Smooth muscle cell (in vitro differentiated cells): ENCODE measurements at regions not wholly inside any gene's neighbourhood (a gene's known extent, or its start where the extent isn't known, plus 50 kb on each side); places are given as distances from the start of the nearest gene placed in this dataset.

Source experiments
- DNase-seq: peaks from one replicate; lab custom pipeline; 2025; ENCODE audit not compliant: unreplicated experiment; lab: John Stamatoyannopoulos, UW
- H2AFZ ChIP-seq: fragments of 200-600 bp; sonication (generic); 2 replicates; pipeline ENCODE4 v1.6.0; 2016; ENCODE audit warnings: antibody characterized with exemption, low read depth, mild to moderate bottlenecking
- H3F3A ChIP-seq: fragments of 200-600 bp; sonication (generic); 2 replicates; pipeline ENCODE4 v1.6.0; 2017; ENCODE audit warnings: antibody characterized with exemption, low read depth
- H3K27ac ChIP-seq: fragments of 200-600 bp; sonication (generic); 2 replicates; pipeline ENCODE4 v1.5.1; 2016; ENCODE audit warnings: low read depth, mild to moderate bottlenecking
- H3K27me3 ChIP-seq: fragments of 200-600 bp; sonication (generic); 2 replicates; pipeline ENCODE4 v1.6.1; 2016; ENCODE audit warnings: low read depth, mild to moderate bottlenecking
- H3K36me3 ChIP-seq: fragments of 200-600 bp; sonication (generic); 2 replicates; pipeline ENCODE4 v1.5.1; 2016; ENCODE audit warnings: low read depth
- H3K4me1 ChIP-seq: fragments of 200-600 bp; sonication (generic); 2 replicates; pipeline ENCODE4 v1.5.1; 2016; ENCODE audit warnings: low read depth
- H3K4me2 ChIP-seq: fragments of 200-600 bp; sonication (generic); 2 replicates; pipeline ENCODE4 v1.6.0; 2016; ENCODE audit warnings: mild to moderate bottlenecking
- H3K4me3 ChIP-seq: fragments of 200-600 bp; sonication (generic); 2 replicates; pipeline ENCODE4 v1.5.1; 2016; ENCODE audit warnings: mild to moderate bottlenecking
- H3K79me2 ChIP-seq: fragments of 200-600 bp; sonication (generic); 2 replicates; pipeline ENCODE4 v1.6.0; 2016; ENCODE audit warnings: low read depth, mild to moderate bottlenecking
- H3K9ac ChIP-seq: fragments of 200-600 bp; sonication (generic); 2 replicates; pipeline ENCODE4 v1.6.0; 2016; ENCODE audit warnings: low read depth
- H3K9me3 ChIP-seq: fragments of 200-600 bp; sonication (generic); replicated peaks from 2 replicates; pipeline ENCODE4 v1.5.1; 2016; ENCODE audit warnings: low read depth
- H4K20me1 ChIP-seq: fragments of 200-600 bp; sonication (generic); 2 replicates; pipeline ENCODE4 v1.6.0; 2016; ENCODE audit warnings: low read depth
- CTCF ChIP-seq: fragments of 200-600 bp; sonication (generic); IDR thresholded peaks from 2 replicates; pipeline ENCODE4 v1.5.1; 2017; ENCODE audit warnings: borderline replicate concordance, mild to moderate bottlenecking, antibody characterized with exemption; ENCODE audit not compliant: insufficient read depth, poor library complexity, severe bottlenecking
- WGBS: methylation state at CpG from one replicate; pipeline ENCODE4 v1.1.7; 2016; ENCODE audit warnings: low lambda C conversion rate; 5-methylcytosine and 5-hydroxymethylcytosine counted together

- Histone ChIP-seq H3K9ac (no peak overlapping the region), H3K27me3 (peaks cover 3% of the 10 kb centered on the region), H3F3A (no peaks in the 10 kb centered on the region), H3K4me3 (no peak overlapping the region), H3K36me3 (no peaks in the 10 kb centered on the region), H2AFZ (no peak overlapping the region), H3K4me1 (no peaks in the 10 kb centered on the region), H3K27ac (no peak overlapping the region), H4K20me1 (no peaks in the 10 kb centered on the region), H3K9me3 (no peaks in the 10 kb centered on the region), H3K79me2 (no peaks in the 10 kb centered on the region), H3K4me2 (peak overlapping the region; percentile 74)
- TF ChIP-seq CTCF, result no peak
- no peak for DNase-seq
- WGBS, result 91% methylated on average over 26 of the region's 29 CpGs
Observed at GRCh38 chr4:1512051-1512737, 106.0 kb upstream of the NKX1-1 start.

- no peaks in the 10 kb centered on the region for H3K9me3 ChIP-seq
- 92% methylated on average over 20 of the region's 22 CpGs for WGBS
- no peak overlapping the region for H3K4me3 ChIP-seq
- no peaks in the 10 kb centered on the region for H3K4me1 ChIP-seq
- H3K4me2 ChIP-seq, result no peak overlapping the region
- no peak overlapping the region for H3K9ac ChIP-seq
- TF ChIP-seq CTCF, result no peak
- H3F3A ChIP-seq, result no peaks in the 10 kb centered on the region
- no peak overlapping the region for H2AFZ ChIP-seq
- H4K20me1 ChIP-seq, result no peaks in the 10 kb centered on the region
- H3K79me2 ChIP-seq, result no peaks in the 10 kb centered on the region
- H3K27ac ChIP-seq, result no peak overlapping the region
- peaks cover 3% of the 10 kb centered on the region for H3K27me3 ChIP-seq
- DNase-seq, result no peak
- no peaks in the 10 kb centered on the region for H3K36me3 ChIP-seq
Observed at GRCh38 chr4:1511441-1512041, 105.3 kb upstream of the NKX1-1 start.

- 94% methylated on average over 15 of the region's 15 CpGs for WGBS
- DNase-seq, result no peak
- Histone ChIP-seq H3F3A (no peaks in the 10 kb centered on the region), H4K20me1 (no peaks in the 10 kb centered on the region), H3K27ac (no peak overlapping the region), H3K36me3 (no peaks in the 10 kb centered on the region), H3K4me3 (no peak overlapping the region), H3K4me1 (no peaks in the 10 kb centered on the region), H3K9ac (no peak overlapping the region), H2AFZ (no peak overlapping the region), H3K9me3 (no peaks in the 10 kb centered on the region), H3K4me2 (no peak overlapping the region), H3K27me3 (peaks cover 3% of the 10 kb centered on the region), H3K79me2 (no peaks in the 10 kb centered on the region)
- no peak for TF ChIP-seq CTCF
Observed at GRCh38 chr4:1510931-1511330, 104.7 kb upstream of the NKX1-1 start.

GRCh38 chr4:1509366-1509765 is 103.1 kb upstream of the NKX1-1 start:
- no peaks in the 10 kb centered on the region for H3K79me2 ChIP-seq
- peaks cover 3% of the 10 kb centered on the region for H3K27me3 ChIP-seq
- no peaks in the 10 kb centered on the region for H3K36me3 ChIP-seq
- no peak for DNase-seq
- no peak overlapping the region for H3K4me2 ChIP-seq
- no peak for TF ChIP-seq CTCF
- no peak overlapping the region for H3K9ac ChIP-seq
- no peaks in the 10 kb centered on the region for H3F3A ChIP-seq
- no peak overlapping the region for H3K27ac ChIP-seq
- H2AFZ ChIP-seq, result no peak overlapping the region
- H3K4me1 ChIP-seq, result no peaks in the 10 kb centered on the region
- no peak overlapping the region for H3K4me3 ChIP-seq
- 81% methylated on average over 9 of the region's 9 CpGs for WGBS
- no peaks in the 10 kb centered on the region for H4K20me1 ChIP-seq
- no peaks in the 10 kb centered on the region for H3K9me3 ChIP-seq
